Keratinocyte (primary cell): ENCODE measurements at regions not wholly inside any gene's neighbourhood (a gene's known extent, or its start where the extent isn't known, plus 50 kb on each side); places are given as distances from the start of the nearest gene placed in this dataset.

Experiments
- DNase-seq: peaks from one replicate; pipeline ENCODE4 v3.0.0-alpha.2; 2011; ENCODE audit warnings: low read depth, missing footprints, low spot score
- FAIRE-seq: peaks from 2 replicates; lab custom pipeline; 2011; peaks lifted over from hg19 to GRCh38; lab: Jason Lieb, UNC
- H2AFZ ChIP-seq: 2 replicates; pipeline ENCODE4 v1.6.0; 2012; ENCODE audit warnings: low read length, control low read depth, inconsistent platforms; ENCODE audit not compliant: control insufficient read depth
- H3K27ac ChIP-seq: 2 replicates; pipeline ENCODE4 v1.5.1; 2011; ENCODE audit warnings: low read length; ENCODE audit not compliant: control insufficient read depth, insufficient read depth
- H3K27me3 ChIP-seq: 3 replicates; pipeline ENCODE4 v1.6.0; 2011; ENCODE audit warnings: low read length; ENCODE audit not compliant: control insufficient read depth, insufficient read depth; ENCODE audit errors: extremely low read depth
- H3K36me3 ChIP-seq, 2 experiments: 2 replicates in 1 of 2; 3 replicates in 1 of 2; pipeline ENCODE4 v1.5.1; 2011; ENCODE audit warnings: low read length in 2 of 2, mild to moderate bottlenecking in 1 of 2; ENCODE audit not compliant: control insufficient read depth in 2 of 2, insufficient read depth in 2 of 2; ENCODE audit errors: extremely low read depth in 1 of 2
- H3K4me1 ChIP-seq: 3 replicates; pipeline ENCODE4 v1.5.1; 2011; ENCODE audit warnings: low read length; ENCODE audit not compliant: control insufficient read depth, insufficient read depth; ENCODE audit errors: extremely low read depth
- H3K4me2 ChIP-seq: 3 replicates; pipeline ENCODE4 v1.6.0; 2011; ENCODE audit warnings: low read depth, low read length; ENCODE audit not compliant: control insufficient read depth, insufficient read depth; ENCODE audit errors: extremely low read depth
- H3K4me3 ChIP-seq, 3 experiments: fragments of 200-600 bp in 1 of 3; sonication (generic) in 1 of 3; 2 replicates in 2 of 3; 3 replicates in 1 of 3; pipeline ENCODE4 v1.5.1; 2011 to 2016; ENCODE audit warnings: low read length in 3 of 3, mild to moderate bottlenecking in 3 of 3, control low read depth in 2 of 3, inconsistent platforms in 1 of 3, low read depth in 1 of 3, mixed read lengths in 1 of 3, mixed run types in 1 of 3, moderate library complexity in 1 of 3; ENCODE audit not compliant: control insufficient read depth in 2 of 3, insufficient read depth in 2 of 3; ENCODE audit errors: extremely low read depth in 1 of 3
- H3K79me2 ChIP-seq: 2 replicates; pipeline ENCODE4 v1.6.0; 2012; ENCODE audit warnings: low read length; ENCODE audit not compliant: control insufficient read depth, insufficient read depth
- H3K9ac ChIP-seq: 3 replicates; pipeline ENCODE4 v1.6.0; 2011; ENCODE audit warnings: low read length; ENCODE audit not compliant: control insufficient read depth, insufficient read depth; ENCODE audit errors: extremely low read depth
- H3K9me1 ChIP-seq: 3 replicates; pipeline ENCODE4 v1.6.0; 2011; ENCODE audit warnings: low read length; ENCODE audit not compliant: control insufficient read depth, insufficient read depth; ENCODE audit errors: extremely low read depth
- H3K9me3 ChIP-seq: 2 replicates; pipeline ENCODE4 v1.5.1; 2012; ENCODE audit warnings: low read depth, low read length; ENCODE audit not compliant: control insufficient read depth
- H4K20me1 ChIP-seq: 3 replicates; pipeline ENCODE4 v1.6.0; 2011; ENCODE audit warnings: low read length; ENCODE audit not compliant: control insufficient read depth, insufficient read depth; ENCODE audit errors: extremely low read depth
- EZH2 ChIP-seq: IDR thresholded peaks from one replicate; pipeline ENCODE4 v1.6.1; 2012; ENCODE audit warnings: inconsistent platforms, mild to moderate bottlenecking, low read length, moderate library complexity
- dilution Hi-C: fragments of 300-500 bp; cut with MboI; formaldehyde crosslinking; loops from one replicate; pipeline ENCODE4 v1.7.0; 2020; ENCODE audit warnings: low sequenced_read_pairs; ENCODE audit not compliant: extremely low pct_ligation_motif_present
- TF ChIP-seq, protein P1 (sequence below), 3 experiments: IDR thresholded peaks in 1 of 3; conservative IDR thresholded peaks in 1 of 3; optimal IDR thresholded peaks in 1 of 3; 2 replicates in 2 of 3; 3 replicates in 1 of 3; pipeline versions ENCODE3 to v1.5.1; 2011; ENCODE audit warnings: low read length in 3 of 3, mild to moderate bottlenecking in 3 of 3, moderate library complexity in 2 of 3, control low read depth in 1 of 3, inconsistent platforms in 1 of 3; ENCODE audit not compliant: insufficient read depth in 2 of 3; ENCODE audit errors: extremely low read depth in 1 of 3

DNA sequence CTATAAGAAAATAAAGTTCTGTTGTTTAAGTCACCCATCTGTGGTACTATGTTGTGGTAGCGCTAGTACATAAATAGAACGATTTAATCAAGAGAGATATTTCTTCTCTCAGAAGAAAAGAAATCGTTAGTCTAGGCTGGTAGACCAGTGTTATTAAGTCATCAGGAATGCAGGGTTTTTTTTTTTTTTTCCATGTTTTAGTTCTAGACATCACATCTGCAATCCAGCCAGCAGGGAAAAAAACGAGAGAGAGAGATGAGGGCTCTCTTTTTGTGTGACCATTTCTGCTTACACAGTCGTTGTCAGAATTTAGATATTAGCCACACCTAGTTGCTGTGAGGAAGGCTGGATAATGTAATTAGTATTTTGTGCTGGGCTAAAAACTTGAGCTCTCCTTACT is 417.4 kb downstream of the TMA16 start:
- Histone ChIP-seq H2AFZ (no peak overlapping the region), H3K9me1 (no peaks in the 10 kb centered on the region), H3K36me3 (no peaks in the 10 kb centered on the region), H3K27ac (no peak overlapping the region), H3K4me2 (no peak overlapping the region), H3K27me3 (no peaks in the 10 kb centered on the region), H4K20me1 (no peaks in the 10 kb centered on the region), H3K4me1 (no peaks in the 10 kb centered on the region), H3K9me3 (no peaks in the 10 kb centered on the region), H3K4me3 (no peak overlapping the region), H3K9ac (no peak overlapping the region), H3K79me2 (no peaks in the 10 kb centered on the region)
- DNase-seq = no peak
- TF ChIP-seq, protein P1, sequence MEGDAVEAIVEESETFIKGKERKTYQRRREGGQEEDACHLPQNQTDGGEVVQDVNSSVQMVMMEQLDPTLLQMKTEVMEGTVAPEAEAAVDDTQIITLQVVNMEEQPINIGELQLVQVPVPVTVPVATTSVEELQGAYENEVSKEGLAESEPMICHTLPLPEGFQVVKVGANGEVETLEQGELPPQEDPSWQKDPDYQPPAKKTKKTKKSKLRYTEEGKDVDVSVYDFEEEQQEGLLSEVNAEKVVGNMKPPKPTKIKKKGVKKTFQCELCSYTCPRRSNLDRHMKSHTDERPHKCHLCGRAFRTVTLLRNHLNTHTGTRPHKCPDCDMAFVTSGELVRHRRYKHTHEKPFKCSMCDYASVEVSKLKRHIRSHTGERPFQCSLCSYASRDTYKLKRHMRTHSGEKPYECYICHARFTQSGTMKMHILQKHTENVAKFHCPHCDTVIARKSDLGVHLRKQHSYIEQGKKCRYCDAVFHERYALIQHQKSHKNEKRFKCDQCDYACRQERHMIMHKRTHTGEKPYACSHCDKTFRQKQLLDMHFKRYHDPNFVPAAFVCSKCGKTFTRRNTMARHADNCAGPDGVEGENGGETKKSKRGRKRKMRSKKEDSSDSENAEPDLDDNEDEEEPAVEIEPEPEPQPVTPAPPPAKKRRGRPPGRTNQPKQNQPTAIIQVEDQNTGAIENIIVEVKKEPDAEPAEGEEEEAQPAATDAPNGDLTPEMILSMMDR (optimal IDR thresholded peaks at IDR 0.05 in 1 of 3, IDR thresholded peaks at IDR 0.05 in 1 of 3, conservative IDR thresholded peaks at IDR 0.05 in 1 of 3; ENCODE audit: extremely low read depth in 1 of 3, insufficient read depth in 2 of 3, low read length in 3 of 3) = no peak
- no peak for TF ChIP-seq EZH2
- dilution Hi-C loops = no loop called here
- FAIRE-seq = no peak

DNA sequence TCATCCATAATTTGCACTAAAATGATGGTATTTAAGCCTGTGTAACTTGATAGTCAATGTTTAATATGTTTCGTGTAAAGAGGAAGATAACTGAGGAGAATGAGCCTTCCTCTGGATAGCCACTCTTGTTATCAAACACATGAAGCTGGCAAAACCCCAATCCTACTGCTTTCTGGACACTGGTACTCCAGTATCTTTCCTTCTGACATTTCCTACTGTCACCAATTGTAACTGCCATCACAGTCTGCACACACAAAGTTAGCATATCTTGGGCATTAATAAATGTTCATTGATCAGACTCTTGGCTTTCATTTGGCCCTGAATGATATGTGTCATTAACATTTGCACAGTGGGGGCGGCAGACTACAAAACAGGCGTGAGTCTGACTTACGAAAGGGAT is 419.1 kb downstream of the TMA16 start:
- no peaks in the 10 kb centered on the region for H3K9me3 ChIP-seq
- no peak overlapping the region for H3K27ac ChIP-seq
- no peak for FAIRE-seq
- no peaks in the 10 kb centered on the region for H3K9me1 ChIP-seq
- no peak overlapping the region for H3K4me2 ChIP-seq
- H3K4me3 ChIP-seq = no peak overlapping the region
- H3K79me2 ChIP-seq = no peaks in the 10 kb centered on the region
- H3K9ac ChIP-seq = no peak overlapping the region
- no peak for TF ChIP-seq EZH2
- TF ChIP-seq, protein P1 (optimal IDR thresholded peaks at IDR 0.05 in 1 of 3, IDR thresholded peaks at IDR 0.05 in 1 of 3, conservative IDR thresholded peaks at IDR 0.05 in 1 of 3; ENCODE audit: extremely low read depth in 1 of 3, insufficient read depth in 2 of 3, low read length in 3 of 3) = no peak
- H3K27me3 ChIP-seq = no peaks in the 10 kb centered on the region
- no peak overlapping the region for H2AFZ ChIP-seq
- H3K36me3 ChIP-seq = no peaks in the 10 kb centered on the region
- H3K4me1 ChIP-seq = no peaks in the 10 kb centered on the region
- no peaks in the 10 kb centered on the region for H4K20me1 ChIP-seq
- no peak for DNase-seq
- dilution Hi-C loops = no loop called here
